ENCODE measurements at regions not wholly inside any gene's neighbourhood (a gene's known extent, or its start where the extent isn't known, plus 50 kb on each side); places are given as distances from the start of the nearest gene placed in this dataset.

DNA sequence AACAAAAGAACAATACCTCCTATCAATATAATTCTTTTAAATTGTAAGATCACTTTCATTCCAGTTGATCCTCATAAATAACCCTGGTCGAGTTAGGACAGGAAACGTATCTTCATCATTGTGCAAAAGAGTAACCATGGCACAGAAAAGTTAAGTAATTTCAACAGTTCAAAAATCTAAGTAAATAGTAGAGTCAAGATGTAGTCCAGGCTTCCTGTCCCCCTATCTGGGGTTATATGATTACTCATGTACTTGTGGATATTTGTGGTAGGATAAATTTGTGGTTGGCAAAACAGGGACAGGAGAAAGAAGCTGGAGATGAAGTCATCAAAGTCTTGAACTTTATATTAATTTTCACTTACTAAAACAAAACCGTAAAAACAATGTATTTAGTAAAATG lies 772.6 kb downstream of the TSN start:
- no peak for DNase-seq
- BruUV-seq (replicated peaks): no TSS peak
- intact Hi-C loops (cut with micrococcal nuclease; ENCODE audit: unreplicated experiment): no loop called here
- Histone ChIP-seq H3F3A (ENCODE audit: insufficient read depth, low read depth) (no peaks in the 10 kb centered on the region), H3K79me2 (ENCODE audit: low read depth) (no peaks in the 10 kb centered on the region), H3K36me3 (ENCODE audit: low read depth) (no peaks in the 10 kb centered on the region), H3K27ac (no peak overlapping the region), H2AFZ (no peak overlapping the region), H4K20me1 (ENCODE audit: insufficient read depth) (no peaks in the 10 kb centered on the region), H3K9me3 (ENCODE audit: insufficient read depth, low read depth) (peaks cover 3% of the 10 kb centered on the region; the same call in 1 of the 2 replicates), H3K4me3 (no peak overlapping the region), H3K9me2 (ENCODE audit: insufficient read depth) (no peaks in the 10 kb centered on the region), H3K4me1 (replicated peaks; ENCODE audit: insufficient read depth) (no peaks in the 10 kb centered on the region), H3K4me2 (no peak overlapping the region), H3K27me3 (ENCODE audit: insufficient read depth, low read depth) (peaks cover 12% of the 10 kb centered on the region; the same call in 1 of the 2 replicates)
- TF ChIP-seq EZH2 (IDR thresholded peaks at IDR 0.05; ENCODE audit: low read depth): no peak
- TF ChIP-seq, protein P1, sequence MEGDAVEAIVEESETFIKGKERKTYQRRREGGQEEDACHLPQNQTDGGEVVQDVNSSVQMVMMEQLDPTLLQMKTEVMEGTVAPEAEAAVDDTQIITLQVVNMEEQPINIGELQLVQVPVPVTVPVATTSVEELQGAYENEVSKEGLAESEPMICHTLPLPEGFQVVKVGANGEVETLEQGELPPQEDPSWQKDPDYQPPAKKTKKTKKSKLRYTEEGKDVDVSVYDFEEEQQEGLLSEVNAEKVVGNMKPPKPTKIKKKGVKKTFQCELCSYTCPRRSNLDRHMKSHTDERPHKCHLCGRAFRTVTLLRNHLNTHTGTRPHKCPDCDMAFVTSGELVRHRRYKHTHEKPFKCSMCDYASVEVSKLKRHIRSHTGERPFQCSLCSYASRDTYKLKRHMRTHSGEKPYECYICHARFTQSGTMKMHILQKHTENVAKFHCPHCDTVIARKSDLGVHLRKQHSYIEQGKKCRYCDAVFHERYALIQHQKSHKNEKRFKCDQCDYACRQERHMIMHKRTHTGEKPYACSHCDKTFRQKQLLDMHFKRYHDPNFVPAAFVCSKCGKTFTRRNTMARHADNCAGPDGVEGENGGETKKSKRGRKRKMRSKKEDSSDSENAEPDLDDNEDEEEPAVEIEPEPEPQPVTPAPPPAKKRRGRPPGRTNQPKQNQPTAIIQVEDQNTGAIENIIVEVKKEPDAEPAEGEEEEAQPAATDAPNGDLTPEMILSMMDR (conservative IDR thresholded peaks at IDR 0.05): no peak
- ChIA-PET POLR2A (ENCODE audit: unreplicated experiment) (interaction anchor here (0.6 kb wide), 1 partner anchor 1115 kb away, joined by 3 read pairs; no protein-coding TSS in a partner anchor), CTCF (no interaction called here)

DNA sequence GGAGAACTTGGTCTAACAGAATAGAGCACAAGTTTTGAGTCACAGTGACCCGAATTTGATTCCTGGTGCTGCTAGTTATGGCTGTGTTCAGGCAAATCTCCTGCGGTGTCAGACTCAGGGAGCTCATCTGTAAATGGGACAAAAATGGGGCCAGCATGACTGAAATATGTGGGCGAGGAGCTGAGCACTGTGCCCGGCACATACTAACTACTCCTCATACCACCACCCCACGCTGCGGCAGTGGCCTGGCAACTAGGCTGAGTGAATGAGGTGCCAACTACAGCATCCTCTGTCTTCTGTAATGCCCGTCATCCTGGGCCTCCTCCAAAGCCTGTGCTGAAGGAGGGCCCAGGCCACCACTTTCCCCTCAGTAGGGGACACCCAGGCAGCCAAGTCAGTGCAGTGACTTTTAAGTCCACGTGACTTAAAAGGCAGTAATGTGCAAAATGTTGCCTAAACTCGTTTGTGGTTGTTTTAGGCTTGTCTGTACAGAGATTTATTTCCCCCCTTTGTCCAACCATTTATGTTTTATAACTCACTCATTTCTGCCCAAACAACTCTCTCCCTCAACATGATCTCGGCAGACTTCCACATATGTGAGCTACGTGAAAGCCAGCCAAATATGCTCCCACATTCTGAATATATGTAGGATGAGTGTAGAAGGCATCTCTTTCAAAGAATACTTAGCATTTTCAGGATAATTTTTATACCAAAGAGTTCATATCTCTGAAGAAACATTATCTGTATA lies 773.7 kb downstream of the TSN start:
- Histone ChIP-seq H3K4me2 (no peak overlapping the region), H3K79me2 (ENCODE audit: low read depth) (no peaks in the 10 kb centered on the region), H3K36me3 (ENCODE audit: low read depth) (no peaks in the 10 kb centered on the region), H3K4me1 (replicated peaks; ENCODE audit: insufficient read depth) (no peaks in the 10 kb centered on the region), H3K9me2 (ENCODE audit: insufficient read depth) (no peaks in the 10 kb centered on the region), H4K20me1 (ENCODE audit: insufficient read depth) (no peaks in the 10 kb centered on the region), H3K27me3 (ENCODE audit: insufficient read depth, low read depth) (peaks cover 12% of the 10 kb centered on the region; the same call in 1 of the 2 replicates), H3K27ac (no peak overlapping the region), H3F3A (ENCODE audit: insufficient read depth, low read depth) (no peaks in the 10 kb centered on the region), H3K9me3 (ENCODE audit: insufficient read depth, low read depth) (peaks cover 3% of the 10 kb centered on the region; the same call in 1 of the 2 replicates), H3K4me3 (no peak overlapping the region), H2AFZ (no peak overlapping the region)
- intact Hi-C loops (cut with micrococcal nuclease; ENCODE audit: unreplicated experiment): no loop called here
- ChIA-PET CTCF (no interaction called here), POLR2A (ENCODE audit: unreplicated experiment) (no interaction called here)
- no TSS peak for BruUV-seq (replicated peaks)
- TF ChIP-seq, protein P1 (conservative IDR thresholded peaks at IDR 0.05): no peak
- no peak for TF ChIP-seq EZH2 (IDR thresholded peaks at IDR 0.05; ENCODE audit: low read depth)
- no peak for DNase-seq

DNA sequence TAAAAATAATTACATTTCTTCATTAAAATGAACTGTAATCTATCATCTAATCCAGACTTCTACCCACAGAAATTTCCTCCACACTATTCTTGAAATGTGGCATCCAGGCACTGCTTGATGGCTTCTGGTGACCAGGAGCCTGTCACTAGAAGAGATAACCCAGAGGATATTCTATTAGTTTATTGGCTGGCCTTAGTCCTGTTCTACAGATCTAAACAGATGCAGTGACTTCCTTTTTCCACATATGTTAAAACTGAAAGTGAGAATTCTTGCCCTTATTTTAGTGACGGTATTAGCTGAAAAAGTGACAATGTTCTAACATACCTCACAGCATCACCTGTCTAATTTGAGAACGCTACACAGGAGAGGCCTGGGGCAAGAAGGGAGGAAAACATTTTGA lies 775.4 kb downstream of the TSN start:
- CTCF ChIA-PET: no interaction called here
- intact Hi-C loops (cut with micrococcal nuclease; ENCODE audit: unreplicated experiment): no loop called here
- POLR2A ChIA-PET (ENCODE audit: unreplicated experiment): no interaction called here

More for the DNA sequence above, 775.4 kb downstream of the TSN start:
- H3K9me2 ChIP-seq (ENCODE audit: insufficient read depth): no peaks in the 10 kb centered on the region
- H3K79me2 ChIP-seq (ENCODE audit: low read depth): no peaks in the 10 kb centered on the region
- H4K20me1 ChIP-seq (ENCODE audit: insufficient read depth): no peaks in the 10 kb centered on the region
- H3K4me2 ChIP-seq: no peak overlapping the region
- no peak overlapping the region for H3K4me3 ChIP-seq
- H3K27ac ChIP-seq: no peak overlapping the region
- H3K36me3 ChIP-seq (ENCODE audit: low read depth): no peaks in the 10 kb centered on the region
- no peak for DNase-seq
- no TSS peak for BruUV-seq (replicated peaks)
- no peaks in the 10 kb centered on the region for H3K4me1 ChIP-seq (replicated peaks; ENCODE audit: insufficient read depth)
- H3K27me3 ChIP-seq (ENCODE audit: insufficient read depth, low read depth): peaks cover 12% of the 10 kb centered on the region; the same call in 1 of the 2 replicates
- peaks cover 3% of the 10 kb centered on the region; the same call in 1 of the 2 replicates for H3K9me3 ChIP-seq (ENCODE audit: insufficient read depth, low read depth)
- H3F3A ChIP-seq (ENCODE audit: insufficient read depth, low read depth): no peaks in the 10 kb centered on the region
- TF ChIP-seq, protein P1 (conservative IDR thresholded peaks at IDR 0.05): no peak
- TF ChIP-seq EZH2 (IDR thresholded peaks at IDR 0.05; ENCODE audit: low read depth): no peak
- H2AFZ ChIP-seq: no peak overlapping the region

Data from PC-9 (cell line).